OCI-LY1 (cell line): ENCODE measurements at regions not wholly inside any gene's neighbourhood (a gene's known extent, or its start where the extent isn't known, plus 50 kb on each side); places are given as distances from the start of the nearest gene placed in this dataset.

Source experiments
- H2AFZ ChIP-seq: fragments of 200-600 bp; sonication (generic), shearing (Covaris generic); 2 replicates; pipeline ENCODE4 v1.6.0; 2014; ENCODE audit warnings: antibody characterized with exemption, mild to moderate bottlenecking, low read length
- H3F3A ChIP-seq: fragments of 200-600 bp; sonication (generic), shearing (Covaris generic); 2 replicates; pipeline ENCODE4 v1.6.0; 2014; ENCODE audit warnings: mild to moderate bottlenecking, antibody characterized with exemption, low read length, moderate library complexity; ENCODE audit not compliant: insufficient read depth
- H3K27ac ChIP-seq: fragments of 200-600 bp; sonication (generic); 2 replicates; pipeline ENCODE4 v1.5.1; 2014; ENCODE audit warnings: low read length, mixed run types, mild to moderate bottlenecking, low read depth; ENCODE audit not compliant: poor library complexity, severe bottlenecking
- H3K27me3 ChIP-seq: fragments of 200-600 bp; sonication (generic); 2 replicates; pipeline ENCODE4 v1.6.0; 2014; ENCODE audit warnings: antibody characterized with exemption, mild to moderate bottlenecking, low read length, moderate library complexity; ENCODE audit not compliant: insufficient read depth
- H3K36me3 ChIP-seq: fragments of 200-600 bp; sonication (generic); 2 replicates; pipeline ENCODE4 v1.6.1; 2014; ENCODE audit warnings: mild to moderate bottlenecking, antibody characterized with exemption, low read length, moderate library complexity, mixed read lengths; ENCODE audit not compliant: insufficient read depth
- H3K4me1 ChIP-seq: fragments of 200-600 bp; sonication (generic); 2 replicates; pipeline ENCODE4 v1.5.1; 2014; ENCODE audit warnings: mild to moderate bottlenecking, low read length, moderate library complexity; ENCODE audit not compliant: insufficient read depth, severe bottlenecking
- H3K4me2 ChIP-seq: fragments of 200-600 bp; sonication (generic), shearing (Covaris generic); 2 replicates; pipeline ENCODE4 v1.6.1; 2014; ENCODE audit warnings: low read length
- H3K4me3 ChIP-seq: fragments of 200-600 bp; sonication (generic); 2 replicates; pipeline ENCODE4 v1.5.1; 2014; ENCODE audit warnings: low read length, low read depth, mild to moderate bottlenecking, mixed read lengths; ENCODE audit not compliant: poor library complexity, severe bottlenecking
- H3K79me2 ChIP-seq: fragments of 200-600 bp; shearing (Covaris generic); 2 replicates; pipeline ENCODE4 v1.6.1; 2016; ENCODE audit warnings: mixed run types, low read length, mixed read lengths; ENCODE audit not compliant: insufficient read depth
- H3K9ac ChIP-seq: fragments of 200-600 bp; sonication (generic), shearing (Covaris generic); 2 replicates; pipeline ENCODE4 v1.6.1; 2014; ENCODE audit warnings: mild to moderate bottlenecking, low read length, mixed read lengths
- H3K9me2 ChIP-seq: fragments of 200-600 bp; sonication (generic), shearing (Covaris generic); 2 replicates; pipeline ENCODE4 v1.6.1; 2014; ENCODE audit warnings: low read depth, mild to moderate bottlenecking, low read length, mixed read lengths
- H3K9me3 ChIP-seq: fragments of 200-600 bp; shearing (Covaris generic); 2 replicates; pipeline ENCODE4 v1.6.1; 2014; ENCODE audit warnings: low read length, mixed read lengths
- H4K20me1 ChIP-seq: fragments of 200-600 bp; sonication (generic), shearing (Covaris generic); 2 replicates; pipeline ENCODE4 v1.6.0; 2016; ENCODE audit warnings: mild to moderate bottlenecking, low read length; ENCODE audit not compliant: insufficient read depth
- EZH2 ChIP-seq: fragments of 200-600 bp; sonication (generic), shearing (Covaris generic); IDR thresholded peaks from 2 replicates; pipeline ENCODE4 v1.8.0; 2017; ENCODE audit warnings: borderline replicate concordance, mixed run types, mild to moderate bottlenecking, antibody characterized with exemption, low read length, moderate library complexity, mixed read lengths
- TF ChIP-seq, protein P1 (sequence below): fragments of 200-600 bp; sonication (generic), shearing (Covaris generic); IDR thresholded peaks from 2 replicates; pipeline ENCODE4 v1.5.1; 2017; ENCODE audit warnings: mild to moderate bottlenecking, antibody characterized with exemption, low read length, moderate library complexity, mixed read lengths

DNA sequence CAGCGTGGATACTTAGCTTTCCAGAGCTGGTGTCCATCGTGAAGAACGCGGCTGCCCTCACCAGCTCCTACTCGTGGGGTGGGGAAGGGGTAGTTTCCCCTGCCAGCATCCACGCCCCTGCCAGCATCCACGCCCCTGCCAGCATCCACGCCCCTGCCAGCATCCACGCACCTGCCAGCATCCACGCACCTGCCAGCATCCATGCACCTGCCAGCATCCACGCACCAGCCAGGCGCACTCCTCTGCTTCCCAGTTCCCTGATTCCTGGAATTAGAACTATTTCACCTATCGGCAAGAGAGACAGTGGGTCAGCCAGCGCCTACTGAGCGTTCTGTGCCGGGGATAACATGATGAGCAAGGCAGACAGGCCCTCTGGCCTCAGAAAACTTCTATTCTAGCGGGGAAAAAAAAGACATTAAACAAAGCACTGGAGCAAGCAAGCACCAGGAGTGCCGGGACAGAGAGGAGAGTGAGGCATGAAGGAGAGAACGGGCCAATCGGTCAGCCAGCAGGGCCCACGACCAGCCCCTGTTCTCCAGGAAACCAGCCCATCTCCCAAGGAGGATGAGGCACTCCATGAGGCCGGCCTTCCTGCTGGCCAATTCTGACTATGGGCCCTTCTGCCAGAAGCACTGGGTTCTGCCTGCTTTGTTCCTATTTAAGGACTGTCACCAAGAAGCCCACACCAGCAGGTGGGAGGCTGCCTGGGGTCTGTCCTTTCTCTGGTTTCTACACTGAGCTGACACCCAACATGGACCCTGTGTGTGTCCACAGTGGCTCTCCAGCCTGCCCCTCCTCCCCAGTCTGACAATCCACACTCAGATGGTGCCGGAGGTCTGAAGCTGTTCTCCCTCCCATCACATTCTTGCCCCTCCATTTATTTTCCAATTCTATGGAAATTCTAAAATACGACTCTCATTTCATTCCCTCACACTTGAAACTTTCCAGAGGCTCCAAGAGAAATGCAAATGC, 78.4 kb upstream of the SALL3 start:
- Histone ChIP-seq H3K4me2 (no peak overlapping the region), H3K79me2 (no peaks in the 10 kb centered on the region), H3K4me1 (no peaks in the 10 kb centered on the region), H3K4me3 (no peak overlapping the region), H3K27ac (no peak overlapping the region), H3K9me2 (no peaks in the 10 kb centered on the region), H3K36me3 (no peaks in the 10 kb centered on the region), H2AFZ (no peak overlapping the region), H4K20me1 (no peaks in the 10 kb centered on the region), H3F3A (no peaks in the 10 kb centered on the region), H3K9me3 (no peaks in the 10 kb centered on the region), H3K27me3 (no peaks in the 10 kb centered on the region; the same call in 1 of the 2 replicates), H3K9ac (no peak overlapping the region)
- TF ChIP-seq EZH2 = no peak
- TF ChIP-seq, protein P1, sequence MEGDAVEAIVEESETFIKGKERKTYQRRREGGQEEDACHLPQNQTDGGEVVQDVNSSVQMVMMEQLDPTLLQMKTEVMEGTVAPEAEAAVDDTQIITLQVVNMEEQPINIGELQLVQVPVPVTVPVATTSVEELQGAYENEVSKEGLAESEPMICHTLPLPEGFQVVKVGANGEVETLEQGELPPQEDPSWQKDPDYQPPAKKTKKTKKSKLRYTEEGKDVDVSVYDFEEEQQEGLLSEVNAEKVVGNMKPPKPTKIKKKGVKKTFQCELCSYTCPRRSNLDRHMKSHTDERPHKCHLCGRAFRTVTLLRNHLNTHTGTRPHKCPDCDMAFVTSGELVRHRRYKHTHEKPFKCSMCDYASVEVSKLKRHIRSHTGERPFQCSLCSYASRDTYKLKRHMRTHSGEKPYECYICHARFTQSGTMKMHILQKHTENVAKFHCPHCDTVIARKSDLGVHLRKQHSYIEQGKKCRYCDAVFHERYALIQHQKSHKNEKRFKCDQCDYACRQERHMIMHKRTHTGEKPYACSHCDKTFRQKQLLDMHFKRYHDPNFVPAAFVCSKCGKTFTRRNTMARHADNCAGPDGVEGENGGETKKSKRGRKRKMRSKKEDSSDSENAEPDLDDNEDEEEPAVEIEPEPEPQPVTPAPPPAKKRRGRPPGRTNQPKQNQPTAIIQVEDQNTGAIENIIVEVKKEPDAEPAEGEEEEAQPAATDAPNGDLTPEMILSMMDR = no peak

DNA sequence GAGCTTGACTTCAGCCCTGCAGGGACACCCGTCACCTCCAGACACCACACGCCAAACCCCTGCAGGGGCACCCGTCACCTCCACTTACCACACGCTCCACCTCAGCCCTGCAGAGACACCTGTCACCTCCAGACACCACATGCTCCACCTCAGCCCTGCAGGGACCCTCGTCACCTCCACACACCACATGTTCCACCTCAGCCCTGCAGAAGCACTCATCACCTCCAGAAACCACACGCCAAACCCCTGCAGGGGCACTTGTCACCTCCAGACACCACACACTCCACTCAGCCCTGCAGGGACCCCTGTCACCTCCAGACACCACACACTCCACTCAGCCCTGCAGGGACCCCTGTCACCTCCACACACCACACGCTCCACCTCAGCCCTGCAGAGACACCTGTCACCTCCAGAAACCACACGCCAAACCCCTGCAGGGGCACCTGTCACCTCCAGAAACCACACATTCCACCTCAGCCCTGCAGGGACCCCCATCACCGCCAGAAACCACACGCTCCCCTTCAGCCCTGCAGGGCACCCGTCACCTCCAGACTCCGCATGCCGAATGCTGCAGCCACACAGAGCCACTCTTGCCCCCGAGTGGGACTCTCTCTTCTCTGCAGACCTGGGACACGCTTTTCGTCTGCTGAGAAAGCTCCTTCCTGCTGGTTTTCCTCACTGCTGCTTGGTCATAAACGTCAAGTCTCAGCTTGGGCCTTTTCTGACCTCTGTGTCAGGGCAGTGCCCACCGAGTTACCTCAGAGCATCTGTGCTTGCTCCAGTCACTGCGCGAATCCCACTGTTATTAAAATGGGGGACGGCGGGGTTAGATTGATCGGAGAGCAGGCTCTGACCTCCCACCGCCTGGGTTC, 77.5 kb upstream of the SALL3 start:
- H3K9me3 ChIP-seq = no peaks in the 10 kb centered on the region
- H3K9me2 ChIP-seq = no peaks in the 10 kb centered on the region
- TF ChIP-seq, protein P1 = no peak
- no peak for TF ChIP-seq EZH2
- no peak overlapping the region for H3K4me2 ChIP-seq
- H4K20me1 ChIP-seq = no peaks in the 10 kb centered on the region
- no peak overlapping the region for H3K9ac ChIP-seq
- no peak overlapping the region for H2AFZ ChIP-seq
- H3K4me1 ChIP-seq = no peaks in the 10 kb centered on the region
- H3F3A ChIP-seq = no peaks in the 10 kb centered on the region
- no peak overlapping the region for H3K4me3 ChIP-seq
- no peak overlapping the region for H3K27ac ChIP-seq
- H3K27me3 ChIP-seq = no peaks in the 10 kb centered on the region; the same call in 1 of the 2 replicates
- H3K36me3 ChIP-seq = no peaks in the 10 kb centered on the region
- H3K79me2 ChIP-seq = no peaks in the 10 kb centered on the region

DNA sequence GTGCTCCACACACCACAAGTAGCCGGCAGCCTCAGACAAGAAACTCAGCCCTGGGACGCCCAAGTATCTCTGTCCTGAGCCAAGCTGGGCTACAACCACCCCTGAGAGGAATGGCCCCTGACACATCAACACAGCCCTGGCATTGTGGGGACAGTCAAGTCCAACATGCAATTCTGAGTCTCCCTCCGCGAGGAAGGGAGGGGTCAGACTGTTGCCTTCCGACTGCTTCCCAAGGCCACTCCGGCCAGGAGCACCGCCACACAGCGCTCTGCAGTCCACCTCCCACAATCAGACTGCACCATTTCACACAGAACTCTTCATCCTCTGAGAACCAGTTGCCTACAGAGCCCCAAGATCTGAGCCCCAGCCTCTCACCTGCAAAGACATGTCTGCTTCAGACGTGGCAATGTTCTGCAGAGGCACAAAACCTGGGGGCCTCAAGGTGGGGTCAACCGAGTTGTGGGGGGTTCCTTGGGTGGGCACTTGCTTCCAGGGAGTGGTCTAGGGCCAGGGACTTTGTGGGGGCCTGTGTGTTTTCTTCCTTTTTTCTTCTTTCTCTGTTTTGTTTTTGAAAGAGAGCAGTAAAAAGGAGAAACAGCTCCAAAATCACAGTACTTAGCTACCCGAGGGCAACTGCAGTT, 76.7 kb upstream of the SALL3 start:
- Histone ChIP-seq H3K27ac (no peak overlapping the region), H3K36me3 (no peaks in the 10 kb centered on the region), H3K9me2 (no peaks in the 10 kb centered on the region), H3K9me3 (no peaks in the 10 kb centered on the region), H2AFZ (no peak overlapping the region), H3K9ac (no peak overlapping the region), H4K20me1 (no peaks in the 10 kb centered on the region), H3F3A (no peaks in the 10 kb centered on the region), H3K4me3 (no peak overlapping the region), H3K4me1 (no peaks in the 10 kb centered on the region), H3K4me2 (no peak overlapping the region), H3K79me2 (no peaks in the 10 kb centered on the region), H3K27me3 (no peaks in the 10 kb centered on the region; the same call in 1 of the 2 replicates)
- TF ChIP-seq, protein P1 = no peak
- no peak for TF ChIP-seq EZH2
